DOHH2 (cell line): ENCODE measurements at regions not wholly inside any gene's neighbourhood (a gene's known extent, or its start where the extent isn't known, plus 50 kb on each side); places are given as distances from the start of the nearest gene placed in this dataset.

Experiments
- H3F3A ChIP-seq: fragments of 200-600 bp; sonication (generic), shearing (Covaris generic); 2 replicates; pipeline ENCODE4 v1.6.0; 2016; ENCODE audit warnings: antibody characterized with exemption, mild to moderate bottlenecking; ENCODE audit not compliant: control insufficient read depth, insufficient read depth
- H3K27ac ChIP-seq: fragments of 200-600 bp; sonication (generic); 2 replicates; pipeline ENCODE4 v1.5.1; 2014; ENCODE audit warnings: low read depth, mild to moderate bottlenecking, low read length, moderate library complexity
- H3K27me3 ChIP-seq: fragments of 200-600 bp; sonication (generic); 2 replicates; pipeline ENCODE4 v1.6.1; 2014; ENCODE audit warnings: mild to moderate bottlenecking, low read length, mixed read lengths; ENCODE audit not compliant: control insufficient read depth
- H3K36me3 ChIP-seq: fragments of 200-600 bp; sonication (generic); 2 replicates; pipeline ENCODE4 v1.6.1; 2014; ENCODE audit warnings: mild to moderate bottlenecking, low read length, moderate library complexity, mixed read lengths; ENCODE audit not compliant: control insufficient read depth
- H3K4me1 ChIP-seq: fragments of 200-600 bp; sonication (generic); 2 replicates; pipeline ENCODE4 v1.6.1; 2014; ENCODE audit warnings: mild to moderate bottlenecking, low read length, mixed read lengths; ENCODE audit not compliant: control insufficient read depth
- H3K4me2 ChIP-seq: fragments of 200-600 bp; sonication (generic); 2 replicates; pipeline ENCODE4 v1.6.0; 2014; ENCODE audit warnings: mild to moderate bottlenecking, low read length, moderate library complexity
- H3K4me3 ChIP-seq: fragments of 200-600 bp; sonication (generic); 2 replicates; pipeline ENCODE4 v1.5.1; 2014; ENCODE audit warnings: mild to moderate bottlenecking, low read length, mixed read lengths
- H3K79me2 ChIP-seq: fragments of 200-600 bp; sonication (generic); 2 replicates; pipeline ENCODE4 v1.6.1; 2014; ENCODE audit warnings: mild to moderate bottlenecking, low read length, mixed read lengths; ENCODE audit not compliant: control insufficient read depth
- H3K9me2 ChIP-seq: fragments of 200-600 bp; sonication (generic); replicated peaks from 2 replicates; pipeline ENCODE4 v1.6.1; 2014; ENCODE audit warnings: mild to moderate bottlenecking, low read length, mixed read lengths; ENCODE audit not compliant: control insufficient read depth
- H3K9me3 ChIP-seq: fragments of 200-600 bp; sonication (generic); 2 replicates; pipeline ENCODE4 v1.6.1; 2014; ENCODE audit warnings: antibody characterized with exemption, low read length, mixed read lengths; ENCODE audit not compliant: control insufficient read depth, insufficient read depth
- H4K20me1 ChIP-seq: fragments of 200-600 bp; sonication (generic); 2 replicates; pipeline ENCODE4 v1.6.0; 2014; ENCODE audit warnings: low read depth, mild to moderate bottlenecking, antibody characterized with exemption, low read length, moderate library complexity; ENCODE audit not compliant: control insufficient read depth, insufficient read depth
- CTCF ChIP-seq: fragments of 200-600 bp; sonication (generic); IDR thresholded peaks from one replicate; pipeline ENCODE4 v1.5.1; 2014; ENCODE audit warnings: antibody characterized with exemption, mild to moderate bottlenecking, low read depth, low read length; ENCODE audit not compliant: poor library complexity, severe bottlenecking
- EZH2phosphoT487 ChIP-seq: fragments of 200-600 bp; sonication (generic); IDR thresholded peaks from 2 replicates; pipeline ENCODE4 v1.6.1; 2017; ENCODE audit warnings: borderline replicate concordance, mild to moderate bottlenecking, antibody characterized with exemption, low read length, moderate library complexity, mixed read lengths

GRCh38 chr11:119529936-119530335 is 107.0 kb upstream of the THY1 start:
- H3K79me2 ChIP-seq, result no peaks in the 10 kb centered on the region
- no peaks in the 10 kb centered on the region for H3K9me2 ChIP-seq
- no peak overlapping the region for H3K4me2 ChIP-seq
- H4K20me1 ChIP-seq, result peaks cover 3% of the 10 kb centered on the region; the same call in 1 of the 2 replicates
- no peak overlapping the region for H3K27ac ChIP-seq
- peaks cover 10% of the 10 kb centered on the region for H3K27me3 ChIP-seq
- H3F3A ChIP-seq, result no peaks in the 10 kb centered on the region
- H3K4me1 ChIP-seq, result peaks cover 4% of the 10 kb centered on the region
- H3K36me3 ChIP-seq, result no peaks in the 10 kb centered on the region
- TF ChIP-seq EZH2phosphoT487, result no peak
- TF ChIP-seq CTCF, result no peak
- no peak overlapping the region for H3K4me3 ChIP-seq
- no peaks in the 10 kb centered on the region for H3K9me3 ChIP-seq

GRCh38 chr11:119529063-119529845 is 106.3 kb upstream of the THY1 start:
- TF ChIP-seq CTCF, result no peak
- no peak for TF ChIP-seq EZH2phosphoT487
- H3K27me3 ChIP-seq, result peaks cover 10% of the 10 kb centered on the region
- H3K4me3 ChIP-seq, result no peak overlapping the region
- H4K20me1 ChIP-seq, result peaks cover 3% of the 10 kb centered on the region; the same call in 1 of the 2 replicates
- no peaks in the 10 kb centered on the region for H3F3A ChIP-seq
- no peak overlapping the region for H3K4me2 ChIP-seq
- no peaks in the 10 kb centered on the region for H3K9me3 ChIP-seq
- no peak overlapping the region for H3K27ac ChIP-seq
- peaks cover 4% of the 10 kb centered on the region for H3K4me1 ChIP-seq
- no peaks in the 10 kb centered on the region for H3K9me2 ChIP-seq
- no peaks in the 10 kb centered on the region for H3K36me3 ChIP-seq
- no peaks in the 10 kb centered on the region for H3K79me2 ChIP-seq

- TF ChIP-seq EZH2phosphoT487, result no peak
- TF ChIP-seq CTCF, result no peak
- Histone ChIP-seq H3K4me2 (no peak overlapping the region), H3K9me2 (no peaks in the 10 kb centered on the region), H3K27me3 (peaks cover 4% of the 10 kb centered on the region), H3K79me2 (no peaks in the 10 kb centered on the region), H3K27ac (no peak overlapping the region), H3K4me3 (no peak overlapping the region), H3K9me3 (no peaks in the 10 kb centered on the region), H4K20me1 (no peaks in the 10 kb centered on the region), H3K4me1 (no peaks in the 10 kb centered on the region), H3F3A (no peaks in the 10 kb centered on the region), H3K36me3 (no peaks in the 10 kb centered on the region)
These were observed 102.9 kb upstream of the THY1 start for GRCh38 chr11:119525867-119526196.
